GM20000 (cell line): ENCODE measurements at regions not wholly inside any gene's neighbourhood (a gene's known extent, or its start where the extent isn't known, plus 50 kb on each side); places are given as distances from the start of the nearest gene placed in this dataset.

ENCODE experiments used
- DNase-seq: peaks from one replicate; pipeline ENCODE4 v3.0.0; 2012; ENCODE audit warnings: low spot score
- TF ChIP-seq, protein P1 (sequence below): IDR thresholded peaks from 2 replicates; pipeline ENCODE4 v1.5.1; 2012; ENCODE audit warnings: mild to moderate bottlenecking, control low read depth; ENCODE audit errors: extremely low read depth, missing control alignments

DNA sequence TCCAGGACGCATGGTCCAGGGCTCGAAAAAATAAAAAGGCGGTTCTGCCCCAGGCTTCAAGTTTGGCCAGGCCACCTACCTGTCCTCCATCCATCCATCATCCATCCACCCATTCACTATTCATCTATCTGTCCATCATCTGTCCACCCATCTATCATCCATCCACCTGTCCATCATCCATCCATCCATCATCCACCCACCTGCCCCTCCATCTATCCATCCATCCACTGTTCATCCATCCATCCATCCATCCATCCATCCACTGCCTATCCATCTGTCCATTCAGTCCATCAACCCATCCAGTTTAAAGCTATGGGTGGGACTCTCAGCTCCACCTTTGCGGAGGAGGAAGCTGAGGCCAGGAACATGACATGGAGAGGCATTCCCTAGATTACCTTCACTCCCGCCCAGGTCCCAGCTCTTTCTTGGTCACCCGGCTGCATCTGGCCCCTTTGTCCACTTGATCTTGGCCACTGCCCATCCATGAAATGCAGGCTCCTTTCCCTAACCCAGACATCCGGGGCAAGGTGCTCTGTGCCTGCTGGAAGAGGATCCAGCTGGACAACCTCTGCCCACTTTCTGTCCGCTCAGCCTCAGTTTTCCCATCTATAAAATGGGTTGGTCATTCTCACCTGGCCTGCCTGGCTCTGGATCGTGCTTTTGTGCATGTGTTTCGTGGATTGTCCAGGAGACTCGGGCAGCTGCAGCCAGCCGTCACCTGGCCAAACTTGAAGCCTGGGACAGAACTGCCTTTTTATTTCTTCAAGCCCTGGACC is 236.0 kb upstream of the CIBAR2 start:
- TF ChIP-seq, protein P1, sequence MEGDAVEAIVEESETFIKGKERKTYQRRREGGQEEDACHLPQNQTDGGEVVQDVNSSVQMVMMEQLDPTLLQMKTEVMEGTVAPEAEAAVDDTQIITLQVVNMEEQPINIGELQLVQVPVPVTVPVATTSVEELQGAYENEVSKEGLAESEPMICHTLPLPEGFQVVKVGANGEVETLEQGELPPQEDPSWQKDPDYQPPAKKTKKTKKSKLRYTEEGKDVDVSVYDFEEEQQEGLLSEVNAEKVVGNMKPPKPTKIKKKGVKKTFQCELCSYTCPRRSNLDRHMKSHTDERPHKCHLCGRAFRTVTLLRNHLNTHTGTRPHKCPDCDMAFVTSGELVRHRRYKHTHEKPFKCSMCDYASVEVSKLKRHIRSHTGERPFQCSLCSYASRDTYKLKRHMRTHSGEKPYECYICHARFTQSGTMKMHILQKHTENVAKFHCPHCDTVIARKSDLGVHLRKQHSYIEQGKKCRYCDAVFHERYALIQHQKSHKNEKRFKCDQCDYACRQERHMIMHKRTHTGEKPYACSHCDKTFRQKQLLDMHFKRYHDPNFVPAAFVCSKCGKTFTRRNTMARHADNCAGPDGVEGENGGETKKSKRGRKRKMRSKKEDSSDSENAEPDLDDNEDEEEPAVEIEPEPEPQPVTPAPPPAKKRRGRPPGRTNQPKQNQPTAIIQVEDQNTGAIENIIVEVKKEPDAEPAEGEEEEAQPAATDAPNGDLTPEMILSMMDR: no peak
- DNase-seq: no peak

DNA sequence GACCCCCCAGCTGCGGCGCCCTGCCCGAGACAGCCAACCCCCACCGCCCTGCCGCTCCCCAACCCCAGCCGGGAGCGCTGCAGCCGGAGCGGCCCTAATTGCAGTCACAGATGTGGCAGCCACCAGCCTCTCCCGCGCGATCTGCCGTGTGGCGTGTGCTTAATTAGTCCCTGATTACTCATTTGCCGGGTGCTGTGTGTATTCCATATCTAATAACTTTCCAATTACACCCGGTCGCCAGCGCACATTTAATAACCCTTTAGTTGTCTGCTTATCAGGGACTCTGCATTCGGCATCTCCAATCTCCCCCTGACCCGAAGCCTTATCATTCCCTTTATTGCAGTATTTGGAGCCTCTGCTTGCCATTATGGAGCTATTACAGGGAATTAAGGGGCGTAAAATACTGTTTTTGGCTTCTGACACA is 236.7 kb upstream of the CIBAR2 start:
- TF ChIP-seq, protein P1: no peak
- no peak for DNase-seq

DNA sequence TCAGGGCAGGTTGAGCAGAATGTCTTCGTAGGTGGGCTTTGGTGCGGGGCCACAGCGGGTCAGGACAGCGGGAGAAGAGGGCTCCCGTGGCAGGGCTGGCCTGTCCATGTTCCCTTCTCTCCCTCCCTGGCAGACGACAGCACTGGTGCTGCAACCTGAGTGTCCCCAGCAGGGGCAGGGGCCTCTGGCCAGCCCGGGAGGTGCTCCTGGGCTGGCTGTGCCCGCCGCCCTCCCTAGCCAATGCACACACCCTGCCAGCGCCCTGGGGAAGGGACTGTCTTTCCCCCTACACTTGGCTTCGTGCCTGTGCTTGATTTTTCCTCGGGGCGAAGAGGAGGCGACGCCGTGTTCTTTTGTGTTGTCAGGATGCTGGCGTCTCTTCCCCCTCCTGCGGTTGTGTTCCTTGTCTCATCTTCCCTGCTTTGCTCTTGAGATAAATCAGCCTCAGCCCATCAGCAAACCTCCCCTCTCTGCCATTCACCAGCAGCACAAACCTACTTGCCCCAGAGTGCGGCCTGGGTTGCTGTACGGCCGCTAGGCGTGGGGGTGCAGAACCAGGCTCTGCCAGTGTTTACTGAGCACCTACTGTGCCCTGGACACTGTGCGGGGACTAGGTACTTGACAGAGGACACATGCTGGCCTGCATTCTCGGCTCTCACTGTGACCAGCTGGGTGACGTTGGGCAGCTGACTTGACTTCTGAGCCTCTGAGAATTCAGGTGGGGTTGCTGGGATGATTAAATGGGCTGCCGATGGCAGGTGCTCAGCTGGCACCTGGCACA is 237.3 kb upstream of the CIBAR2 start:
- TF ChIP-seq, protein P1: no peak

DNA sequence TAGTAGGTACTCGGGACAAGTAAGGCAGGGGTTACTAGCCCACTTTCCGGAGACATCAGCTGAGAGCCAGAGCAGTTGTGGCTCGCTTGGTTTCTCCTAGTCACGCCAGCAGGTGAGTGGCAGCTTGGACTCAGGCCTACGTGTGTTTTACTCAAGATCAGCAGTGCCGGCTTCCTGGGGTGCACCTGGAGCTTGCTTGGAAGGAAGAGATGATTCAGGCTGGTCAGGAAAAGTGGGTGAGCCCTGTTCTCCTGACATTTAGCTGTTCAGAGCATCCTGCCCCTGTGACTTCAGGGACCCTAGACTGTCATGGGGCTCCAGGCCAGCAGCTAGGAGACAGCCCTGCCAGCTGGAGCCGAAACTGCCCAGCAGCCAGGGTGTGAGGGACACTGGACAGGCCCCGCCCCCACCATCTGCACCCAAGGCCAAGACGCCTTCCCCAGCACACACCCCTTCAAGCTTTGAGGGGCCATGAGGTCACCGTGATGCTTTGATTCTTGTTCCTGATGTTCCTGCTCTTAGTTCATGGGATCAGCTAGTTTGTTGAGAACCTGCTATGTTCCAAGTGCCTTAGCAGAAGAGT is 238.0 kb upstream of the CIBAR2 start:
- TF ChIP-seq, protein P1: no peak
- DNase-seq: no peak

More for the DNA sequence above, 237.3 kb upstream of the CIBAR2 start:
- DNase-seq: no peak

DNA sequence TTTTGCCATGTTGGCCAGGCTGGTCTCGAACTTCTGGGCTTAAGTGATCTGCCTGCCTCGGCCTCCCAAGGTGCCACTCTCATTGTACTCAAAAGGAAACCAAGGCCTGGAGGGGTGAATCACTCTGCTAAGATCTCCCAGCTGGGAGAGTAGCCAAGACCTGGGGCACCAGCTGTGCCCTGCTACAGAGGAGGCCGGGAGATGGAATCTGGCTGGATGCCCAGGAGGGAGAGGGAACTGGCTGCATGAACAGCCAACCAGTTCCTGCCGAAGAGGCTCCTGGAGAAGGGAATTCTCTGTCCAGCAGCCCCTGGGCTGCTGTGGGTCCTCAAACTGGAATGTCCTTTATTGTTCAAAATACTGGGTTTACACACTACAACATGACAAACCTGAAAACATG is 238.7 kb upstream of the CIBAR2 start:
- TF ChIP-seq, protein P1: no peak
- no peak for DNase-seq

DNA sequence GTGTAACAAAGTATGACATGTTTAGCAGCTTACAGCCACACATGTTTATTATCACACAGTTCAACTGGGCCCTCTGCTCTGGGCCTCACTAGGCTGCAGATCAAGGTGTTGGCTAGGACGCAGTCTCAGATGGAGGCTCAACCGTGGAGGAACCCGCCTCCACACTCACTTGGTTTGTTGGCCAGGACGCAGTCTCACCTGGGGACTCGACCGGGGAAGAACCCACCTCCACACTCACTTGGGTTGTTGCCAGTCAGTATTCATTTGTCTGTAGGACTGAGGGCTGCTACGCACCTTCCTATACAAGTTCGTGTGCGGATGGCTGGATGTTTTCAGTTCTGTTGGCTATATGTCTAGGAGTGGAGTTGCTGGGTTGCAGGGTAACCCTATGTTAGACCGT is 240.7 kb upstream of the CIBAR2 start:
- no peak for DNase-seq
- TF ChIP-seq, protein P1: no peak
